ENCODE measurements at regions not wholly inside any gene's neighbourhood (a gene's known extent, or its start where the extent isn't known, plus 50 kb on each side); places are given as distances from the start of the nearest gene placed in this dataset.
"Not testable (repeated sequence)": the region's sequence is repeated elsewhere in the genome, so short reads cannot be mapped to it uniquely, and the experiment has no call there.

- no peak for DNase-seq (ENCODE audit: low read depth)
These were observed 636.5 kb upstream of the SLIT2 start for GRCh38 chr4:19615086-19615689.

- DNase-seq (ENCODE audit: low read depth): no peak
These were observed 637.5 kb upstream of the SLIT2 start for GRCh38 chr4:19614171-19614570.

GRCh38 chr4:19596342-19596741, 655.4 kb upstream of the SLIT2 start:
- no peak for DNase-seq (ENCODE audit: low read depth)

GRCh38 chr4:19592391-19592790, 659.3 kb upstream of the SLIT2 start:
- DNase-seq (ENCODE audit: low read depth): no peak

GRCh38 chr4:19583827-19584569, 667.7 kb upstream of the SLIT2 start:
- DNase-seq (ENCODE audit: low read depth): no peak

DNA sequence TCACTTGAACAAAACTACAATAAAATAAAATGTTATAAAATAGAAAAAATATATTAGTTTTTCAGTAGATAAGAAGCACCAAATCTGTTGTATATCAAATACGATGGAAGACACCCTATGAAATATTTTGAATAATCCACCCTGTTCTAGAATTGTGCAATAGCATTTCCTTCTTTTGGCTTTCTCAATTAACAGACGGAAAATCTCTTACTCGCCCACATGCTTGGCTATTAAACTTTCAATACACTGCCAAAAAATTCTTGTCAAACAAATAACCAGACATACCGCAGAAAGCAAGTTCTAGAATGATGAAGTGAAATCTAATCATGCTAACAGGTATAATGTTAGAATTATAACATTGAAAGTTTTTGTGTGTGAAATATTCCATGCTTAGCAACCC, 671.6 kb upstream of the SLIT2 start:
- no peak for DNase-seq (ENCODE audit: low read depth)

DNA sequence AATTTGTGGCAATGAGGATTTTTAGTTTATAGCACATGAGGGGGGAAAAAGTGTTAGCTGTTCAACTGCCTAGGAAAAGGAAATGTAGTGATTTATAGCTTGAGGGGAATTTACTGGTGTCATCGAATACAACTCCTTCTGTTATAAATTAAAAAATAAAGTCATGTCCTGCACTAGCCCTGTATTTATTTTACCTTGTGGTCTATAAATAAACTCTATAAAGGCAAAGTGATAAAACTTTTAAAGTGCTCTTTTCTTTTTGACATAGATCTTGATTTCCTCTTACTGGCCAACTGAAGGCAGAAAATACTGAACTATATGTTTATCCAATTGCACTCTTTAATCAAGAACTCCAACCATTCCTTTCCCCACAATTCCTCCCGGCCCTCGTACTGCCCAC, 672.1 kb upstream of the SLIT2 start:
- DNase-seq (ENCODE audit: low read depth): no peak

DNA sequence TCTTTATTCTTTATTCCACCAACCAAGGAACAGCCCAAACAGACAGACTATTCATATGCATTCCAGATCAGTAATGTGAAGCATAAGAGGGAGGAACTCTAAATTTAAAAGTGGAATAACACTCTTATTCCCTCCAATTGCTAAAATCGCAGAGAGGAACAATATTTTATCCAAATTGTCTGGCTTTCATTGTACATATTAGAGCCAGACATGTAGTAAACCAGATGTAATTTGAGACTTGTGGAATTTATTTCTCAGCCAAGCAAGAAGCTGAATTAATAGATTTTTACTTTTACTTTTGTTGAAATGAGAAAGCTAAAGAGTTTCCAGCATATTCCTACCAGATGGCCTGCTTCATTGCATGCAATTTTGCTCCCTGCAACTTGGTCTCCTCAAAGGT, 674.6 kb upstream of the SLIT2 start:
- no peak for DNase-seq (ENCODE audit: low read depth)

DNA sequence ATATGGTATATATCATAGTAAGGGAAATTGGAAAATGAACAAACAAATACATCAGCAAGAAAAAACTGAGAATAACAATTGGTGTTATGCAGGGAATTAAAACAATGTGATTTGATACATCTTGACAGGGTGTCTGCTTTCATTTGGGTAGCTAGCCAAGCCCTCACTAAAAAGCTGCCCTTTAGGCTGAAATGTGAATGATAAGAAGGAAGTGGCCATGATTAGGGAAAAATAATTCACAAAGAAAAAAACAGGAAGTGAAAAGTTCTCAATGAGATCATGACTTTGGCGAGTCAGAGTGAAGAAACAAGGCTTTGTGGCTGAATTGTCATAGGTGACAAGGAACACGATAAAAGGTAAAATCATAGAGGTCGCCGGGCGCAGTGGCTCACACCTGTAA, 675.8 kb upstream of the SLIT2 start:
- no peak for DNase-seq (ENCODE audit: low read depth)

DNA sequence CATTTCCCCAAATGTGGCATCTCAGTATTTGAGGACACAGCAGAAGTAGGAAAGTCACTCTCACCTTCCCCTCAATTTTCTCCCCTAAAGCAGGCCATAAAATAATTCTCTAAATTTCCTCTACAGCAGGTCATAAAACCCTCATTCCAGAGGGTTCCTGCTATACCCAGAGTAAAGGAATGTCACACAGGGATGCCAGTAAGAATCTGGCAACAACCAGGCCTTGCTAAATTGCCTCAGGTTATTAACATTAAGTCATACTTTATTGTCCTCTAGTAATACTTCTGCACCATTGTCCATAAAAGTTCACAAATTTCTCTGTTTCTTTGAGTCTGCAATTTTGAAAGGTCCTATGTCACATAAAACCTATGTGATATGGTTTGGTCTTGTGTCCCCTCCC, 685.7 kb upstream of the SLIT2 start:
- DNase-seq (ENCODE audit: low read depth): no peak

DNA sequence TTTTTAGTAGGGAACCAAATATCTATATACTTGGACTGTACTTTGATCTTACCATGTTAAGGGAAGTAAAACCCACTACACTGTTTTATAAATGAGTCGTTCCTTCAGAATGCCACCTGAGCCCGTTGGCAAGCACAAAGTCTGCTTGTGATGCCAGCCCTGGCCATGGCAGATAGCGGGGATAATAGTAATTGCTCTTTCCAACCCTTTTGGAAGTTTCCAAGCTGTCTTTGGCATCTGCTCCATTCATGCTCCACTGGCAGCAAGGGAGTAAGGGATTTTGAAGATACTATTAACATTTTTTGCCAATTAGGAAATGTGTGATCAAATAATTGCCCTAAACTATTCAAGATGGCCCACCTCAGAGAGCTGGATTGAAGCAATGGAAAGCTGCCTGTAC, 689.2 kb upstream of the SLIT2 start:
- DNase-seq (ENCODE audit: low read depth): no peak

DNA sequence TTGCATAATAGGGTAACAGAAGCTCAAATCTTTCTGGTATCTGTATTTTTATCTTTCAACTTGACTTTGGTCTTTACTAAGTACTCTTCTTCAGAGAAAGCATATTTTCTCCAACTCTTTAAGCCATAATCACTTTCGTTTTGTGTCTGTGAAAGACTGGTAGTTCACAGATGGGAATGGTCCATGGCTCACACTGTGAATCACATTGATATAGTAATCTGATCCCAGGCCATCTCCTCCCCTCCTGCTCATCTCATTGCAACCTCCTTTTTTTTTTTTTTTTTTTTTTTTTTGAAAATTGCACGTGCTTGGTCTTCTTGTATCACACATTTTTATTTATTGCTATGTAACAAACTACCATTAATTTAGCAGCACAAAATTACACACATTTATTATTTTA, 694.5 kb upstream of the SLIT2 start:
- no peak for DNase-seq (ENCODE audit: low read depth)

- not testable (repeated sequence) for DNase-seq (ENCODE audit: low read depth)
These were observed 695.4 kb upstream of the SLIT2 start for GRCh38 chr4:19556276-19556675.

DNA sequence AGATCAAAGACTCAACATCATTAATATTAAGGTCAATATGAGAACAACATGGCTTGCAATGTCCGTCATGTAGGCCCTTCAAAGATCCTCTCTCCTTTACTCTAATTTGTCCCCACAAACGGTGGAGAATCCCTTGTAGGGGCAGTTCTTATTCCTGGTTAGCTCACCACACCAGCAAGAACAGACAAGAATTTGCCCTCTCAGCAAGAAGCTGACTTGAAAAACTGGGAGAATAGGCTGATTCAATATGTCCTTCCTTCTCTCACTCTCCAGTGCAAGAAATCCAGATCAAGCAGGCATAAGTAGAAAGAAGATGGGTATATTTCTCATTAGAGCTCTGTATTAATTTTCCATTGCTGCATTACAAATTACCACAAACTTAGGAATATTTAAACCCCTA, 704.2 kb upstream of the SLIT2 start:
- DNase-seq (ENCODE audit: low read depth): no peak

DNA sequence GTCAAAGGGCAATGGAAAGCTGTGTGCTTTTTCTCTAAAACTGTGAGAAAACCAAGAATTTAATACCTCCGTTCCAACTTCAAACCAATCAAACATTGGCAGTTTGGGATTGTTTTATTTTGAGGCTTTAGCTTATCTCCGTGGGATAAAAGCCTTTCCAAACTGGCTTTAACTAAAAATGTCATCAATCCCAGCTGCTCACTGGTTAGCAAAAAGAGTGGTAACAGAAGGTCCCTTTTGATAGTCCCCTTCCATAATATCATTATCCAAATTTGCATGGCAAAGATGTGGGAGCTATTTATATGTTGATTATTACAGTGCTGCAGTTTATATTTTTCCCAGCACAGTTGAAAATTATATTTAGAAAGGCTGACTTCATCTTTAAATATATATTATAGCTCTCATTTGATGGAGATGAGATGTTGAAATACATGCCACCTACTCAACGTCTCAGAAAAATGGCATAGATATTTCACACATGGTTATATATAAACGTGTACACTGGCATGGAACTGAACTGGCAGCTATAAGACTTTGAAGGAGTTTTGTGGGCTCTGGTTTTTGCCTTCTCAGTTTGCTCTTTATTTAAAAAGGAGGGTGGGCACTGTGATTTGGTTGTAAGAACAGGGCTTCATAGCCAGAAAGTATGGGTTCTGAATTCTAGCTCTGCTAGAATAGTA, 707.1 kb upstream of the SLIT2 start:
- DNase-seq (ENCODE audit: low read depth): no peak

DNA sequence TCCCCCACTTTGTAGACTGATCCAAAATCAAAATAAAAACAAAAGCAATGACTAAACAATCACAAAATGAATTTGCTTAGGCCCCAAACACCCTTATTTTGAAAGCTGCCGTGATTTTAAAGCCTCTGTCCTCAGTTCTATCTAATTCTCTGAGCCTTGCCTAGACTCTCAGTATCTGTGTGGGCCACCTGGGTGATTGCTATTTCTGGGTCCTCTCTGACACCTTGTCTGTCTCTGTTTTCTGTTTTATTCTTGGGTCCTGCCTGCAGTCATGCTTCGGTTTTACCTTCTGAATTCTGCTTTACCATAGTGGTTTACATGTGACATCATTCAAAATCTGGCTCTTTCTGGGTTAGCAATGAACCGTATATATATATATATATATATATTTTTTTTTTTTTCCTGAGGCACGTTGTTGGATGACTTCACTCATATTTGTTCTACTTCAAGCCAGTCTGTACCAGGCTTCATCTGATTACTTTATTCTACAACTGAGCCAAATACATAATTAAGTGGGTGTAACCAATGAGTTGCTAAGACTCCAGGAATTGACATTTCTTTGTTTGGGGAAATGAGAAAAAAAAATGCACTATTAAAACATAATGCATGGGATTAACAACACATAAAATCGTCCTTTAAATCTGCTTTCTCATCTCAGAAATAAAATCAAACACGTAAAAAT, 710.7 kb upstream of the SLIT2 start:
- no peak for DNase-seq (ENCODE audit: low read depth)

- DNase-seq (ENCODE audit: low read depth): no peak
These were observed 712.5 kb upstream of the SLIT2 start for GRCh38 chr4:19539201-19539600.

DNA sequence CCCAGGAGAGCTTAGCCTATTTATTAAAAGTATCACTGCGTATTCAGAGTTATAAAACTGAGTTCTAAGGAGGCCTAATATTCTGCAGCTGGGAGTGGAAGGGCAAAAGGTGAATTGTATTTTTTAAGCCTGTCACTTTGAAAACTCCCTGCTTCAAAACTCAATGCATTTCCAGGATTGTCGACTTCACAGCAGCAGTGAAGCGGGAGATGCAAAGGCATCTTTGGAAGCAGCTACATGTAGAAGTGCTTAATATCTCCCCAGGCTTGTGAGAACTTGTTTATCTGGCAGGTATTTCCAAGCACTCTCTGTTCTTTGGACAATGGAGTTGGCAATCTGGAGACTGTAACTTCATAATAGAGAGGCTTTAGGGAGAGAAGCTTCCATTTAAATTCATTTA, 717.5 kb upstream of the SLIT2 start:
- DNase-seq (ENCODE audit: low read depth): no peak

DNA sequence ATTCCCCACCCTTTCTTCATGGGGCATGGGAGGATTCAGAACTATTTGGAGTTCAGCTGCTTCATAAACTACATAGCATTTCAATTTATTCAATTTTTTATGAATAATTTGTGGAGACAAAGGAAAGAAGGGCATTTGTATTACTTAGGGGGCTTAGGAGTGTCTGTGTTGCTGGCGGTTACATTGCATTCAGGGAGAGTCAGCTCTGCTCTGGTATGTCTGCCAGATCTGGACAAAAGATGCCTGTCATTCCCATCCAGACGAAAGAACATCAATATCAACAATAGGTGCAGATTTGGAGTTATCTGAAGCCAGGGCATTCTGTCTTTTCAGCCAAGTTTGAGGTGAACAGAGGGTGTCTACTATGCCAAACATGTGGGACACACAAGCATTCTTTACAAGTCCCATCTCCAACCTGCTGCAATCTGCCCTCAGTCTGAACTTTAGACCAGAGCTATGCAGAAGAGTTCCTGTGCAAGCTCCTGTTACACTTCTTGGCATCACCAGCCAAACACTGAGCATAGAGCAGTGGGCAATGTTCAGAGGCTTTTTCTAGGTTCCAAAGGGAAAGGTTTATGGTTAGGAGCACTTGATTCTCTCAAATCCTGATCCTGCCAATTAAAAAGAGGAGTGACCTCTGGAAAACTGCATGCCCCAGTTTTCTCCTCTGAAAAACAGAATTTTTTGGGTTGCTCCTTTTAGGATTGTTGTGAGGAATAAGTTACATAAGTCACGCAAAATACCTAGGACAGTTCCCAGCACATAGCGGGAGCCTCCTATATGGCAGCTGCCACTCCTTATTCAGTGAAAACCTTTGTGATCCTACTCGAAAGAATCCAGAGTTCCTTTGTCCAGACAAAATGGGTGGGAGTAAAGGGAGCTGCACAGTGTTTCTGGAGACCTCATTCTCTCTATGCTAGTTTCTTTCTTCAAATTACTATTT, 719.5 kb upstream of the SLIT2 start:
- no peak for DNase-seq (ENCODE audit: low read depth)

DNA sequence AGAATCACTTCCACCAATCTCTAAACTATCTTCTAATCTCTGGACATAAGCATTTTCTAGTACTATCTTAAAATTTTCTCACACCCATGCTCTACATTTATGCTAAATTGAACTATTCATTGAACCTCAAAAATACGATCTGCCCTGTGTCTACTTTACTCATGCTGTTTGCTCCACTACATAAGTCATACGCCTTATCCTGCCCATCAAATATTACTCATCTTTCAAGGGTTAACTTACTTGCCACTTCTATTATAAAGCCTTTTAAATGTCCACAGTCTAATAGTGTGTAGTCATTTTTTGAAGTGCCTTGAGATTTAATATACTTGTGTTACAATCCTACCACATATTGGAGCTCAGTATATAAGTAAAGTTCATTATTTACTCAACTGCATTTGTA, 727.7 kb upstream of the SLIT2 start:
- no peak for DNase-seq (ENCODE audit: low read depth)

DNA sequence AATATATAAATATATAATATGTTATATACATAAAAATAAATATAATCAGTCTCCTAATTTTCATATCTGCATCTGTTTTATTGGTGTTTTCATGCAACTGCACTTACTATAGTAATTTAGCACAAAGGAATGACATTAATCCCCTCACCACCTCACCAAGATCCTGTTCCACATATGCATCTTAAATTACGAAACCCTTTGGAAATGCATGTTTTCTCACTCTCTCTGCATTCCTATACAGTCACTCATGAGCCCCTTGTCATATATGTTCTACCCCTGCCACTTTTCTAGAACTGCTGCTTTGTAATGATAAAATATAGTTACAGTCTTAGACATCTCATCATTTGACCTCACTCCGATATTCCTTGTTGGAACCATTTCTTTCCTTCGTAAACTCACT, 728.7 kb upstream of the SLIT2 start:
- DNase-seq (ENCODE audit: low read depth): no peak
